ENCODE measurements at regions not wholly inside any gene's neighbourhood (a gene's known extent, or its start where the extent isn't known, plus 50 kb on each side); places are given as distances from the start of the nearest gene placed in this dataset.

GRCh38 chr4:120415896-120416295 lies 349.2 kb upstream of the MAD2L1 start:
- DNase-seq = no peak

GRCh38 chr4:120406960-120407359 lies 340.3 kb upstream of the MAD2L1 start:
- no peak for DNase-seq

- DNase-seq = no peak
Observed at GRCh38 chr4:120403296-120403695, 336.6 kb upstream of the MAD2L1 start.

- no peak for DNase-seq
Observed at GRCh38 chr4:120400441-120400840, 333.8 kb upstream of the MAD2L1 start.

GRCh38 chr4:120399826-120400225 lies 333.2 kb upstream of the MAD2L1 start:
- DNase-seq = no peak

- DNase-seq = no peak
Observed at GRCh38 chr4:120395746-120396145, 329.1 kb upstream of the MAD2L1 start.

- no peak for DNase-seq
Observed at GRCh38 chr4:120355881-120356280, 289.2 kb upstream of the MAD2L1 start.

GRCh38 chr4:120354381-120354780 lies 287.7 kb upstream of the MAD2L1 start:
- DNase-seq = no peak

GRCh38 chr4:120353235-120353634 lies 286.6 kb upstream of the MAD2L1 start:
- DNase-seq = no peak

- DNase-seq = no peak
Observed at GRCh38 chr4:120352739-120353138, 286.1 kb upstream of the MAD2L1 start.

- no peak for DNase-seq
Observed at GRCh38 chr4:120348948-120349347, 282.3 kb upstream of the MAD2L1 start.

- no peak for DNase-seq
Observed at GRCh38 chr4:120348521-120348920, 281.9 kb upstream of the MAD2L1 start.

GRCh38 chr4:120331486-120332370 lies 265.1 kb upstream of the MAD2L1 start:
- no peak for DNase-seq

GRCh38 chr4:120329386-120329785 lies 262.7 kb upstream of the MAD2L1 start:
- no peak for DNase-seq

GRCh38 chr4:120327276-120327675 lies 260.6 kb upstream of the MAD2L1 start:
- DNase-seq = no peak

- DNase-seq = no peak
Observed at GRCh38 chr4:120319046-120319767, 252.6 kb upstream of the MAD2L1 start.

- no peak for DNase-seq
Observed at GRCh38 chr4:120318196-120318846, 251.7 kb upstream of the MAD2L1 start.

- no peak for DNase-seq
Observed at GRCh38 chr4:120317713-120318112, 251.1 kb upstream of the MAD2L1 start.

GRCh38 chr4:120316416-120316815 lies 249.8 kb upstream of the MAD2L1 start:
- no peak for DNase-seq

GRCh38 chr4:120314969-120315368 lies 248.3 kb upstream of the MAD2L1 start:
- no peak for DNase-seq

GRCh38 chr4:120304801-120305200 lies 238.2 kb upstream of the MAD2L1 start:
- DNase-seq = peak; percentile 36

GRCh38 chr4:120299631-120300030 lies 233.0 kb upstream of the MAD2L1 start:
- no peak for DNase-seq

- DNase-seq = no peak
Observed at GRCh38 chr4:120293341-120293740, 226.7 kb upstream of the MAD2L1 start.

- no peak for DNase-seq
Observed at GRCh38 chr4:120291541-120291940, 224.9 kb upstream of the MAD2L1 start.
